Erythroblast (primary cell): ENCODE measurements at regions not wholly inside any gene's neighbourhood (a gene's known extent, or its start where the extent isn't known, plus 50 kb on each side); places are given as distances from the start of the nearest gene placed in this dataset.

Source experiments
- GATA1 ChIP-seq: IDR thresholded peaks from 2 replicates; pipeline ENCODE4 v1.6.1; 2011; ENCODE audit warnings: low read depth, mild to moderate bottlenecking, control low read depth, low read length, moderate library complexity
- POLR2A ChIP-seq: IDR thresholded peaks from 2 replicates; pipeline ENCODE4 v1.6.1; 2011; ENCODE audit warnings: mild to moderate bottlenecking, low read length

GRCh38 chrX:45794995-45795337 lies 594.3 kb upstream of the DIPK2B start:
- TF ChIP-seq POLR2A (no peak), GATA1 (no peak)
